Glomerular visceral epithelial cell (primary cell): ENCODE measurements at regions not wholly inside any gene's neighbourhood (a gene's known extent, or its start where the extent isn't known, plus 50 kb on each side); places are given as distances from the start of the nearest gene placed in this dataset.
"Not testable (repeated sequence)": the region's sequence is repeated elsewhere in the genome, so short reads cannot be mapped to it uniquely, and the experiment has no call there.

Experiments used
- DNase-seq: peaks from one replicate; pipeline ENCODE4 v3.0.0-alpha.2; 2016; ENCODE audit errors: extremely low spot score

- no peak for DNase-seq
Observed at GRCh38 chr12:83709899-83710298, 1023.2 kb downstream of the TMTC2 start.

- DNase-seq, result peak; percentile 18
Observed at GRCh38 chr12:83700838-83701237, 1014.1 kb downstream of the TMTC2 start.

GRCh38 chr12:83696311-83696710 is 1009.6 kb downstream of the TMTC2 start:
- not testable (repeated sequence) for DNase-seq

GRCh38 chr12:83691730-83692129 is 1005.0 kb downstream of the TMTC2 start:
- no peak for DNase-seq

- DNase-seq, result no peak
Observed at GRCh38 chr12:83690465-83690864, 1003.8 kb downstream of the TMTC2 start.

- no peak for DNase-seq
Observed at GRCh38 chr12:83689333-83689732, 1002.6 kb downstream of the TMTC2 start.

GRCh38 chr12:83676781-83677295 is 990.1 kb downstream of the TMTC2 start:
- DNase-seq, result no peak

- DNase-seq, result no peak
Observed at GRCh38 chr12:83666690-83667089, 980.0 kb downstream of the TMTC2 start.

GRCh38 chr12:83665634-83666218 is 979.0 kb downstream of the TMTC2 start:
- no peak for DNase-seq

GRCh38 chr12:83664650-83665049 is 977.9 kb downstream of the TMTC2 start:
- no peak for DNase-seq

GRCh38 chr12:83660727-83661358 is 974.1 kb downstream of the TMTC2 start:
- no peak for DNase-seq

- no peak for DNase-seq
Observed at GRCh38 chr12:83659321-83659720, 972.6 kb downstream of the TMTC2 start.

GRCh38 chr12:83656004-83656403 is 969.3 kb downstream of the TMTC2 start:
- no peak for DNase-seq

- DNase-seq, result no peak
Observed at GRCh38 chr12:83642205-83642604, 955.5 kb downstream of the TMTC2 start.

- DNase-seq, result no peak
Observed at GRCh38 chr12:83641789-83642188, 955.1 kb downstream of the TMTC2 start.

GRCh38 chr12:83634726-83635267 is 948.1 kb downstream of the TMTC2 start:
- no peak for DNase-seq

GRCh38 chr12:83630526-83630925 is 943.8 kb downstream of the TMTC2 start:
- no peak for DNase-seq

GRCh38 chr12:83629931-83630330 is 943.2 kb downstream of the TMTC2 start:
- DNase-seq, result no peak

GRCh38 chr12:83622205-83622604 is 935.5 kb downstream of the TMTC2 start:
- no peak for DNase-seq

GRCh38 chr12:83619973-83620372 is 933.3 kb downstream of the TMTC2 start:
- no peak for DNase-seq

GRCh38 chr12:83615152-83615551 is 928.4 kb downstream of the TMTC2 start:
- DNase-seq, result no peak

- DNase-seq, result no peak
Observed at GRCh38 chr12:83613586-83614110, 926.9 kb downstream of the TMTC2 start.

- DNase-seq, result no peak
Observed at GRCh38 chr12:83603106-83603505, 916.4 kb downstream of the TMTC2 start.
